IMR-90 (cell line): ENCODE measurements at regions not wholly inside any gene's neighbourhood (a gene's known extent, or its start where the extent isn't known, plus 50 kb on each side); places are given as distances from the start of the nearest gene placed in this dataset.

ENCODE experiments used
- BHLHE40 ChIP-seq: fragments of 150-350 bp; IDR thresholded peaks from 2 replicates; pipeline ENCODE4 v1.6.1; 2016; ENCODE audit warnings: mild to moderate bottlenecking, low read depth, low read length
- CEBPB ChIP-seq: IDR thresholded peaks from 2 replicates; pipeline ENCODE4 v1.6.1; 2012; ENCODE audit warnings: low read depth, low read length, improper control_type of control experiment
- MAFK ChIP-seq: IDR thresholded peaks from 2 replicates; pipeline ENCODE4 v1.6.1; 2012; ENCODE audit warnings: low read depth, low read length, improper control_type of control experiment
- MXI1 ChIP-seq: IDR thresholded peaks from 2 replicates; pipeline ENCODE4 v1.6.1; 2012; ENCODE audit warnings: low read depth, mild to moderate bottlenecking, low read length, moderate library complexity, borderline replicate concordance
- POLR2A ChIP-seq: IDR thresholded peaks from 2 replicates; pipeline ENCODE4 v1.6.1; 2012; ENCODE audit warnings: mild to moderate bottlenecking, low read depth, low read length
- RAD21 ChIP-seq: IDR thresholded peaks from 2 replicates; pipeline ENCODE4 v1.6.1; 2012; ENCODE audit warnings: low read length, improper control_type of control experiment
- SMC3 ChIP-seq: fragments of 150-350 bp; IDR thresholded peaks from 2 replicates; pipeline ENCODE4 v1.6.1; 2016; ENCODE audit warnings: low read depth, mild to moderate bottlenecking, antibody characterized with exemption, low read length, moderate library complexity
- TF ChIP-seq, protein P1 (sequence below): conservative IDR thresholded peaks from 2 replicates; pipeline ENCODE4 v1.5.1; 2012; ENCODE audit warnings: mild to moderate bottlenecking, low read depth, low read length, improper control_type of control experiment

DNA sequence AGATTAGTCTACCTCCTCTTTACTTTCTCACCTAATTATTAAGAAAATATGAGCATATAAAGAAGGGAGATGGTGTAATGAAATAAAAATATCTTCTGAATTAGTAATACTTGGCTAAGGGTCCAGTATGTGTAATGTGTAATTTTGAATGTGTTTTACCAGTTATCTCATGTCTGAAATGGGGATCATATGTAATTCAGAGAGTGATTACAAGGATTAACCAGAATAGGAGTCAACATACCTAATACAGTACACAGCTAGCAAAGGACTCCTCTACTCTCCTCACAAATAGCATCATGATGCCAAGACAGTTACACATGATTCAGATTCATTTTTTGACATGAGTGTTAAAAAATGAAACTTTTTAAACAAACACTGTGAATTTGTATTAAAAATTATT, 570.4 kb downstream of the SI start:
- TF ChIP-seq, protein P1, sequence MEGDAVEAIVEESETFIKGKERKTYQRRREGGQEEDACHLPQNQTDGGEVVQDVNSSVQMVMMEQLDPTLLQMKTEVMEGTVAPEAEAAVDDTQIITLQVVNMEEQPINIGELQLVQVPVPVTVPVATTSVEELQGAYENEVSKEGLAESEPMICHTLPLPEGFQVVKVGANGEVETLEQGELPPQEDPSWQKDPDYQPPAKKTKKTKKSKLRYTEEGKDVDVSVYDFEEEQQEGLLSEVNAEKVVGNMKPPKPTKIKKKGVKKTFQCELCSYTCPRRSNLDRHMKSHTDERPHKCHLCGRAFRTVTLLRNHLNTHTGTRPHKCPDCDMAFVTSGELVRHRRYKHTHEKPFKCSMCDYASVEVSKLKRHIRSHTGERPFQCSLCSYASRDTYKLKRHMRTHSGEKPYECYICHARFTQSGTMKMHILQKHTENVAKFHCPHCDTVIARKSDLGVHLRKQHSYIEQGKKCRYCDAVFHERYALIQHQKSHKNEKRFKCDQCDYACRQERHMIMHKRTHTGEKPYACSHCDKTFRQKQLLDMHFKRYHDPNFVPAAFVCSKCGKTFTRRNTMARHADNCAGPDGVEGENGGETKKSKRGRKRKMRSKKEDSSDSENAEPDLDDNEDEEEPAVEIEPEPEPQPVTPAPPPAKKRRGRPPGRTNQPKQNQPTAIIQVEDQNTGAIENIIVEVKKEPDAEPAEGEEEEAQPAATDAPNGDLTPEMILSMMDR: no peak
- TF ChIP-seq RAD21 (no peak), MAFK (no peak), CEBPB (no peak), MXI1 (no peak), BHLHE40 (no peak), SMC3 (no peak), POLR2A (no peak)
